SK-N-SH (cell line): ENCODE measurements at regions not wholly inside any gene's neighbourhood (a gene's known extent, or its start where the extent isn't known, plus 50 kb on each side); places are given as distances from the start of the nearest gene placed in this dataset.

Experiments
- CTCF ChIA-PET: fragments of 300-600, 350-600 bp; formaldehyde crosslinking; extraction: SDS; loops from one replicate; lab custom pipeline; 2021; lab: Yijun Ruan, JAX
- POLR2A ChIA-PET: fragments of 350-600 bp; sonication (Branson Sonifier 250); formaldehyde crosslinking; extraction: SDS; loops from one replicate; lab custom pipeline; 2020; ENCODE audit warnings: antibody characterized with exemption, inconsistent platforms; lab: Yijun Ruan, JAX
- DNase-seq: peaks from one replicate; pipeline ENCODE4 v3.0.0; 2012
- H2AFZ ChIP-seq: fragments of 200-600 bp; sonication (generic); 2 replicates; pipeline ENCODE4 v1.8.1; 2016; ENCODE audit warnings: antibody characterized with exemption, mild to moderate bottlenecking, low read depth
- H3F3A ChIP-seq: fragments of 200-600 bp; sonication (generic); replicated peaks from 2 replicates; pipeline ENCODE3; 2016; ENCODE audit warnings: antibody characterized with exemption, mild to moderate bottlenecking; ENCODE audit not compliant: insufficient read depth
- H3K27ac ChIP-seq, 2 experiments: fragments of 200-500 bp in 1 of 2; fragments of 200-600 bp in 1 of 2; sonication (Bioruptor generic) in 1 of 2; sonication (generic), shearing (Covaris generic) in 1 of 2; 2 replicates each; pipeline versions ENCODE4 v1.5.1 to v1.6.1; 2014 to 2016; ENCODE audit warnings: low read depth in 2 of 2, inconsistent platforms in 1 of 2, low read length in 1 of 2, mild to moderate bottlenecking in 1 of 2, mixed read lengths in 1 of 2
- H3K27me3 ChIP-seq: fragments of 200-600 bp; sonication (generic), shearing (Covaris generic); 2 replicates; pipeline ENCODE4 v1.6.1; 2016; ENCODE audit warnings: mixed run types; ENCODE audit not compliant: insufficient read depth
- H3K36me3 ChIP-seq, 2 experiments: fragments of 200-500 bp in 1 of 2; fragments of 200-600 bp in 1 of 2; sonication (Bioruptor generic) in 1 of 2; sonication (generic) in 1 of 2; replicated peaks in 1 of 2; 2 replicates each; pipeline versions ENCODE3 to v1.5.1; 2014 to 2016; ENCODE audit warnings: low read length in 1 of 2, mild to moderate bottlenecking in 1 of 2; ENCODE audit not compliant: insufficient read depth in 2 of 2, control insufficient read depth in 1 of 2
- H3K4me1 ChIP-seq, 2 experiments: fragments of 200-500 bp in 1 of 2; fragments of 200-600 bp in 1 of 2; sonication (Bioruptor generic) in 1 of 2; sonication (generic), shearing (Covaris generic) in 1 of 2; 2 replicates each; pipeline versions ENCODE4 v1.5.1 to v1.6.1; 2014 to 2016; ENCODE audit warnings: low read depth in 1 of 2, low read length in 1 of 2, mixed run types in 1 of 2; ENCODE audit not compliant: insufficient read depth in 2 of 2, control insufficient read depth in 1 of 2
- H3K4me2 ChIP-seq: fragments of 200-600 bp; sonication (generic), shearing (Covaris generic); 2 replicates; pipeline ENCODE4 v1.6.1; 2017; ENCODE audit warnings: mixed run types
- H3K4me3 ChIP-seq, 2 experiments: fragments of 200-500 bp in 1 of 2; fragments of 200-600 bp in 1 of 2; sonication (Bioruptor generic) in 1 of 2; sonication (generic), shearing (Covaris generic) in 1 of 2; 2 replicates each; pipeline versions ENCODE4 v1.5.1 to v1.8.1; 2014 to 2016; ENCODE audit warnings: low read depth in 2 of 2, inconsistent platforms in 1 of 2, low read length in 1 of 2, mild to moderate bottlenecking in 1 of 2, mixed read lengths in 1 of 2, moderate library complexity in 1 of 2
- H3K79me2 ChIP-seq: fragments of 200-600 bp; sonication (generic); 2 replicates; pipeline ENCODE4 v1.8.1; 2017; ENCODE audit warnings: mild to moderate bottlenecking; ENCODE audit not compliant: insufficient read depth
- H3K9ac ChIP-seq: fragments of 200-600 bp; sonication (generic); 2 replicates; pipeline ENCODE4 v1.6.1; 2017; ENCODE audit warnings: mixed run types
- H3K9me2 ChIP-seq: fragments of 200-600 bp; sonication (generic); 2 replicates; pipeline ENCODE4 v1.6.1; 2017; ENCODE audit warnings: mixed run types
- H3K9me3 ChIP-seq: fragments of 200-600 bp; sonication (generic); 2 replicates; pipeline ENCODE4 v1.6.1; 2017; ENCODE audit warnings: mixed run types, mild to moderate bottlenecking, moderate library complexity
- H4K20me1 ChIP-seq: fragments of 200-600 bp; sonication (generic); 2 replicates; pipeline ENCODE4 v1.6.1; 2017; ENCODE audit warnings: mild to moderate bottlenecking, mixed run types; ENCODE audit not compliant: insufficient read depth
- CHD2 ChIP-seq: fragments of 150-350 bp; IDR thresholded peaks from 2 replicates; pipeline ENCODE4 v1.6.1; 2018; ENCODE audit warnings: low read length; ENCODE audit not compliant: partially characterized antibody
- CTCF ChIP-seq: fragments of 200-600 bp; sonication (generic); IDR thresholded peaks from 2 replicates; pipeline ENCODE4 v1.6.1; 2017; ENCODE audit warnings: antibody characterized with exemption, mild to moderate bottlenecking, moderate library complexity
- ELF1 ChIP-seq: IDR thresholded peaks from 2 replicates; pipeline ENCODE4 v1.4.0; 2012
- EP300 ChIP-seq, 2 experiments: IDR thresholded peaks; 2 replicates each; pipeline versions ENCODE4 v1.4.0 to v1.6.1; 2012; ENCODE audit warnings: borderline replicate concordance in 1 of 2, low read depth in 1 of 2, low read length in 1 of 2
- FOSL2 ChIP-seq: IDR thresholded peaks from 2 replicates; pipeline ENCODE4 v1.4.0; 2012; ENCODE audit warnings: low read depth, mild to moderate bottlenecking, moderate library complexity, borderline replicate concordance
- GATA2 ChIP-seq: sonication (generic); formaldehyde crosslinking; IDR thresholded peaks from 2 replicates; pipeline ENCODE4 v1.5.0; 2020; ENCODE audit warnings: mild to moderate bottlenecking, missing genetic modification reagents
- JUND ChIP-seq: IDR thresholded peaks from 2 replicates; pipeline ENCODE4 v1.4.0; 2012
- MEF2A ChIP-seq: IDR thresholded peaks from 2 replicates; pipeline ENCODE4 v1.4.0; 2012; ENCODE audit warnings: low read depth, borderline replicate concordance
- MXI1 ChIP-seq: IDR thresholded peaks from 2 replicates; pipeline ENCODE4 v1.6.1; 2012; ENCODE audit warnings: mild to moderate bottlenecking, low read depth, low read length, improper control_type of control experiment
- POLR2AphosphoS5 ChIP-seq: IDR thresholded peaks from 2 replicates; pipeline ENCODE4 v1.6.1; 2012; ENCODE audit warnings: low read depth, low read length
- RAD21 ChIP-seq: IDR thresholded peaks from 2 replicates; pipeline ENCODE4 v1.6.1; 2012; ENCODE audit warnings: mild to moderate bottlenecking, low read length
- RCOR1 ChIP-seq: fragments of 150-350 bp; IDR thresholded peaks from 2 replicates; pipeline ENCODE4 v1.6.1; 2017; ENCODE audit warnings: antibody characterized with exemption, low read length
- RXRA ChIP-seq: IDR thresholded peaks from 2 replicates; pipeline ENCODE4 v1.4.0; 2012; ENCODE audit warnings: low read depth, mild to moderate bottlenecking, borderline replicate concordance
- SMC3 ChIP-seq: IDR thresholded peaks from 2 replicates; pipeline ENCODE4 v1.6.1; 2012; ENCODE audit warnings: low read depth, low read length, improper control_type of control experiment
- USF2 ChIP-seq: fragments of 150-350 bp; IDR thresholded peaks from 2 replicates; pipeline ENCODE4 v1.6.1; 2017; ENCODE audit warnings: antibody characterized with exemption, low read length, low read depth, borderline replicate concordance
- WGBS: methylation state at CpG from one replicate; pipeline ENCODE4 v1.1.6; 2017; ENCODE audit warnings: low lambda C conversion rate; 5-methylcytosine and 5-hydroxymethylcytosine counted together
- TF ChIP-seq, protein P1 (sequence below): fragments of 150-350 bp; IDR thresholded peaks from 2 replicates; pipeline ENCODE4 v1.6.1; 2016; ENCODE audit warnings: mild to moderate bottlenecking, low read depth, low read length
- TF ChIP-seq, protein P2 (sequence below): IDR thresholded peaks from 2 replicates; pipeline ENCODE4 v1.6.1; 2012; ENCODE audit warnings: mild to moderate bottlenecking, low read depth, low read length, moderate library complexity

DNA sequence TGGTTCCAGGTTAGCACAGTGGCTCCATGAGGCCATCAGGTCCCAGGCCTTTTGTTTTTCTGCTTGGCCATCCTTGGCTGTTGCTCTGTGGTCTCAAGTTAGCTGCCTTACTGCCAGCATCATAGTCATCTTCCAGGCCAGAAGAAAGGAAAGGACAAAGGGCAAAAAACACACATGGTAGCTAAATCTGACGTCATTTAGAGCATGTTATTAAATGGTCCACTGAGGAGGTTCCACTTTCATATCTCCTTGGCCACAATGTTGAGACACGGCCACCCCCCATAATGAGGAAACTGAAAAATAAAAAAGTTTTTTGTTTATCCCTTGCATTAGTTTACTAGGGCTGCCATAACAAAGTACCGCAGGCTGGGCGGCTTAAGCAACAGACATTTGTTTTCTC is 106.4 kb upstream of the NIPBL start:
- CTCF ChIA-PET = interaction anchor here (0.7 kb wide), 1 partner anchor 14 kb away, joined by 3 read pairs; no protein-coding TSS in a partner anchor
- no peak for TF ChIP-seq MEF2A
- TF ChIP-seq USF2 = no peak
- TF ChIP-seq RXRA = no peak
- no peak for TF ChIP-seq CTCF
- no peak for TF ChIP-seq RAD21
- POLR2A ChIA-PET = no interaction called here

GRCh38 chr5:36772276-36773140 is 104.1 kb upstream of the NIPBL start:
- H4K20me1 ChIP-seq = no peaks in the 10 kb centered on the region
- H2AFZ ChIP-seq = no peak overlapping the region
- ChIA-PET POLR2A (no interaction called here), CTCF (no interaction called here)
- H3K4me1 ChIP-seq = no peaks in the 10 kb centered on the region
- H3K4me3 ChIP-seq = no peak overlapping the region
- no peaks in the 10 kb centered on the region for H3F3A ChIP-seq
- no peaks in the 10 kb centered on the region for H3K9me2 ChIP-seq
- WGBS = 16% methylated on average over 3 of the region's 3 CpGs
- no peaks in the 10 kb centered on the region for H3K36me3 ChIP-seq
- no peak overlapping the region for H3K27ac ChIP-seq
- no peak for DNase-seq
- H3K9ac ChIP-seq = no peak overlapping the region
- H3K79me2 ChIP-seq = no peaks in the 10 kb centered on the region
- no peaks in the 10 kb centered on the region; the same call in 1 of the 2 replicates for H3K27me3 ChIP-seq
- H3K4me2 ChIP-seq = no peak overlapping the region
- H3K9me3 ChIP-seq = no peaks in the 10 kb centered on the region
- no peak for TF ChIP-seq MEF2A
- TF ChIP-seq MXI1 = no peak
- no peak for TF ChIP-seq JUND
- TF ChIP-seq, protein P1, sequence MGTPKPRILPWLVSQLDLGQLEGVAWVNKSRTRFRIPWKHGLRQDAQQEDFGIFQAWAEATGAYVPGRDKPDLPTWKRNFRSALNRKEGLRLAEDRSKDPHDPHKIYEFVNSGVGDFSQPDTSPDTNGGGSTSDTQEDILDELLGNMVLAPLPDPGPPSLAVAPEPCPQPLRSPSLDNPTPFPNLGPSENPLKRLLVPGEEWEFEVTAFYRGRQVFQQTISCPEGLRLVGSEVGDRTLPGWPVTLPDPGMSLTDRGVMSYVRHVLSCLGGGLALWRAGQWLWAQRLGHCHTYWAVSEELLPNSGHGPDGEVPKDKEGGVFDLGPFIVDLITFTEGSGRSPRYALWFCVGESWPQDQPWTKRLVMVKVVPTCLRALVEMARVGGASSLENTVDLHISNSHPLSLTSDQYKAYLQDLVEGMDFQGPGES = no peak
- no peak for TF ChIP-seq CHD2
- no peak for TF ChIP-seq EP300 (IDR thresholded peaks at IDR 0.05; ENCODE audit: borderline replicate concordance in 1 of 2, low read depth in 1 of 2, low read length in 1 of 2)
- TF ChIP-seq GATA2 (CRISPR knock-in tag) = no peak
- TF ChIP-seq FOSL2 = no peak
- TF ChIP-seq, protein P2, sequence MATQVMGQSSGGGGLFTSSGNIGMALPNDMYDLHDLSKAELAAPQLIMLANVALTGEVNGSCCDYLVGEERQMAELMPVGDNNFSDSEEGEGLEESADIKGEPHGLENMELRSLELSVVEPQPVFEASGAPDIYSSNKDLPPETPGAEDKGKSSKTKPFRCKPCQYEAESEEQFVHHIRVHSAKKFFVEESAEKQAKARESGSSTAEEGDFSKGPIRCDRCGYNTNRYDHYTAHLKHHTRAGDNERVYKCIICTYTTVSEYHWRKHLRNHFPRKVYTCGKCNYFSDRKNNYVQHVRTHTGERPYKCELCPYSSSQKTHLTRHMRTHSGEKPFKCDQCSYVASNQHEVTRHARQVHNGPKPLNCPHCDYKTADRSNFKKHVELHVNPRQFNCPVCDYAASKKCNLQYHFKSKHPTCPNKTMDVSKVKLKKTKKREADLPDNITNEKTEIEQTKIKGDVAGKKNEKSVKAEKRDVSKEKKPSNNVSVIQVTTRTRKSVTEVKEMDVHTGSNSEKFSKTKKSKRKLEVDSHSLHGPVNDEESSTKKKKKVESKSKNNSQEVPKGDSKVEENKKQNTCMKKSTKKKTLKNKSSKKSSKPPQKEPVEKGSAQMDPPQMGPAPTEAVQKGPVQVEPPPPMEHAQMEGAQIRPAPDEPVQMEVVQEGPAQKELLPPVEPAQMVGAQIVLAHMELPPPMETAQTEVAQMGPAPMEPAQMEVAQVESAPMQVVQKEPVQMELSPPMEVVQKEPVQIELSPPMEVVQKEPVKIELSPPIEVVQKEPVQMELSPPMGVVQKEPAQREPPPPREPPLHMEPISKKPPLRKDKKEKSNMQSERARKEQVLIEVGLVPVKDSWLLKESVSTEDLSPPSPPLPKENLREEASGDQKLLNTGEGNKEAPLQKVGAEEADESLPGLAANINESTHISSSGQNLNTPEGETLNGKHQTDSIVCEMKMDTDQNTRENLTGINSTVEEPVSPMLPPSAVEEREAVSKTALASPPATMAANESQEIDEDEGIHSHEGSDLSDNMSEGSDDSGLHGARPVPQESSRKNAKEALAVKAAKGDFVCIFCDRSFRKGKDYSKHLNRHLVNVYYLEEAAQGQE = no peak
- TF ChIP-seq SMC3 = no peak
- TF ChIP-seq POLR2AphosphoS5 = no peak
- TF ChIP-seq RXRA = no peak
- TF ChIP-seq RCOR1 = no peak
- no peak for TF ChIP-seq ELF1

More for the DNA sequence above, 106.4 kb upstream of the NIPBL start:
- H3K9ac ChIP-seq = no peak overlapping the region
- no peaks in the 10 kb centered on the region for H3K9me2 ChIP-seq
- H2AFZ ChIP-seq = no peak overlapping the region
- WGBS = 25% methylated on average over 4 of the region's 4 CpGs
- H4K20me1 ChIP-seq = no peaks in the 10 kb centered on the region
- H3F3A ChIP-seq = no peaks in the 10 kb centered on the region
- no peaks in the 10 kb centered on the region for H3K79me2 ChIP-seq
- H3K4me1 ChIP-seq = no peaks in the 10 kb centered on the region
- no peaks in the 10 kb centered on the region; the same call in 1 of the 2 replicates for H3K27me3 ChIP-seq
- H3K27ac ChIP-seq = no peak overlapping the region
- no peaks in the 10 kb centered on the region for H3K36me3 ChIP-seq
- DNase-seq = no peak
- no peaks in the 10 kb centered on the region for H3K9me3 ChIP-seq
- no peak overlapping the region for H3K4me2 ChIP-seq
- no peak overlapping the region for H3K4me3 ChIP-seq
